ENCODE measurements at regions not wholly inside any gene's neighbourhood (a gene's known extent, or its start where the extent isn't known, plus 50 kb on each side); places are given as distances from the start of the nearest gene placed in this dataset.

GRCh38 chr11:22079133-22079872 is 113.6 kb upstream of the ANO5 start:
- FAIRE-seq, result no peak
- no peak for ATAC-seq
- POLR2A ChIA-PET, result no interaction called here
- H3K9me3 ChIP-seq, result no peaks in the 10 kb centered on the region
- no peak overlapping the region for H3K4me3 ChIP-seq
- H3K27ac ChIP-seq, result no peak overlapping the region
- TF ChIP-seq MAFK (IDR thresholded peaks at IDR 0.05; ENCODE audit: partially characterized antibody) (no peak), GATA3 (IDR thresholded peaks at IDR 0.05; ENCODE audit: borderline replicate concordance) (no peak), NFE2L2 (conservative IDR thresholded peaks at IDR 0.05; ENCODE audit: low read length) (no peak), BHLHE40 (IDR thresholded peaks at IDR 0.05; ENCODE audit: low read depth, low read length) (no peak)
- CTCF ChIA-PET, result interaction anchor here (1.2 kb wide), 1 partner anchor 19 kb away, joined by 3 read pairs; no protein-coding TSS in a partner anchor
- H3K4me1 ChIP-seq, result no peaks in the 10 kb centered on the region
- WGBS (ENCODE audit: missing lambda C conversion rate), result 0% methylated on average over 1 of the region's 1 CpG
- DNase-seq (ENCODE audit: low read depth in 1 of 2, low spot score in 1 of 2), result no peak
- H3K4me2 ChIP-seq, result no peak overlapping the region

GRCh38 chr11:22082178-22082577 is 110.7 kb upstream of the ANO5 start:
- DNase-seq (ENCODE audit: low read depth in 1 of 2, low spot score in 1 of 2), result no peak
- ChIA-PET POLR2A (no interaction called here), CTCF (no interaction called here)
- no peak overlapping the region for H3K4me2 ChIP-seq
- no peak overlapping the region for H3K27ac ChIP-seq
- H3K4me1 ChIP-seq, result no peaks in the 10 kb centered on the region
- no peak for TF ChIP-seq POLR2A (IDR thresholded peaks at IDR 0.05; ENCODE audit: low read length)
- TF ChIP-seq NPAS2 (CRISPR knock-in tag; IDR thresholded peaks at IDR 0.05; ENCODE audit: borderline replicate concordance), result no peak
- TF ChIP-seq RCOR1 (IDR thresholded peaks at IDR 0.05; ENCODE audit: low read depth, low read length), result no peak
- TF ChIP-seq RFX5 (IDR thresholded peaks at IDR 0.05), result no peak
- TF ChIP-seq ELK1 (IDR thresholded peaks at IDR 0.05; ENCODE audit: low read depth, low read length), result no peak
- TF ChIP-seq JUNB (IDR thresholded peaks at IDR 0.05), result no peak
- no peak for TF ChIP-seq JUN (IDR thresholded peaks at IDR 0.05)
- TF ChIP-seq SREBF2 (IDR thresholded peaks at IDR 0.05), result no peak
- TF ChIP-seq ZSCAN20 (CRISPR knock-in tag; IDR thresholded peaks at IDR 0.05), result no peak
- no peak for TF ChIP-seq ATOH8 (CRISPR knock-in tag; IDR thresholded peaks at IDR 0.05; ENCODE audit: low read depth)
- TF ChIP-seq HMGXB4 (CRISPR knock-in tag; IDR thresholded peaks at IDR 0.05; ENCODE audit: borderline replicate concordance), result no peak
- no peak for TF ChIP-seq MAFK (IDR thresholded peaks at IDR 0.05; ENCODE audit: partially characterized antibody)
- no peak for TF ChIP-seq TFCP2L1 (CRISPR knock-in tag; IDR thresholded peaks at IDR 0.05)
- TF ChIP-seq EHMT2 (IDR thresholded peaks at IDR 0.05; ENCODE audit: low read depth), result no peak
- TF ChIP-seq ZC3H11A (IDR thresholded peaks at IDR 0.05), result no peak
- H3K9me3 ChIP-seq, result no peaks in the 10 kb centered on the region
- no peak for ATAC-seq
- H3K4me3 ChIP-seq, result no peak overlapping the region
- FAIRE-seq, result no peak

GRCh38 chr11:22082788-22083187 is 110.1 kb upstream of the ANO5 start:
- Histone ChIP-seq H3K4me2 (no peak overlapping the region), H3K27ac (no peak overlapping the region), H3K9me3 (no peaks in the 10 kb centered on the region), H3K4me3 (no peak overlapping the region), H3K4me1 (no peaks in the 10 kb centered on the region)
- DNase-seq (ENCODE audit: low read depth in 1 of 2, low spot score in 1 of 2) (no peak), FAIRE-seq (no peak), ATAC-seq (no peak)
- ChIA-PET CTCF (no interaction called here), POLR2A (no interaction called here)
- no peak for TF ChIP-seq MAX (IDR thresholded peaks at IDR 0.05)
- no peak for TF ChIP-seq JUN (IDR thresholded peaks at IDR 0.05)
- no peak for TF ChIP-seq RAD21 (conservative IDR thresholded peaks at IDR 0.05 in 1 of 2, IDR thresholded peaks at IDR 0.05 in 1 of 2)
- TF ChIP-seq SMC3 (IDR thresholded peaks at IDR 0.05), result no peak
- no peak for TF ChIP-seq HOXB13 (CRISPR knock-in tag; IDR thresholded peaks at IDR 0.05; ENCODE audit: low read depth)
- no peak for TF ChIP-seq PBX3 (IDR thresholded peaks at IDR 0.05)
- TF ChIP-seq ZC3H11A (IDR thresholded peaks at IDR 0.05), result no peak
- no peak for TF ChIP-seq HDAC2 (IDR thresholded peaks at IDR 0.05)
- no peak for TF ChIP-seq ESRRA (IDR thresholded peaks at IDR 0.05; ENCODE audit: borderline replicate concordance, low read length)
- TF ChIP-seq ZNF302 (CRISPR knock-in tag; IDR thresholded peaks at IDR 0.05), result no peak
- TF ChIP-seq ZFP36 (IDR thresholded peaks at IDR 0.05; ENCODE audit: borderline replicate concordance, partially characterized antibody), result no peak
- no peak for TF ChIP-seq BCL3 (IDR thresholded peaks at IDR 0.05)

All from A549 (cell line).